ENCODE measurements at regions not wholly inside any gene's neighbourhood (a gene's known extent, or its start where the extent isn't known, plus 50 kb on each side); places are given as distances from the start of the nearest gene placed in this dataset.

DNA sequence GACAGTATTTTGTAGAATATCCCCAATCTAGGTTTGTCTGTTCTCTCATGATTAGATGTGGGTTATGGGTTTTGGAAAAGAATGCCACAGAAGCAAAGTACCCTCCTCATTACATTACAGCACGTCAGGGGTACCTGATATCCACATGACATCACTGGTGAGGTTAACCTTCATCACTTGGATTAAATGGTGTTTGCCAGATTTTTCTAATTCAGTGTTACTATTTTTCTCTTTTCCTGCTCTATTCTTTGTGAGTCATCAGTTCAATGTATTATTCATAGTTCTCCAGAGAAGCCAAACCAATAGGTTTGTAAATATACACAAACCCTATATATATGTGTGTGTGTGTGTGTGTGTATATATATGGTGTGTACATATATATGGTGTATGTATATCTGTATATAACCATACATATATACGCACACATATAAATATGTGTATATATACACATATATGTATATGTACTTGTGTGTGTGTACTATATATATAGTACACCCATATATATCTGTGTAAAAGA is 131.4 kb downstream of the LMNTD1 start:
- Mint-ChIP-seq H3K27me3 (ENCODE audit: insufficient read depth, unreplicated experiment) (no peaks in the 10 kb centered on the region), H3K36me3 (ENCODE audit: insufficient read depth, unreplicated experiment) (no peaks in the 10 kb centered on the region), H3K27ac (ENCODE audit: unreplicated experiment) (no peak overlapping the region), H3K9me3 (ENCODE audit: unreplicated experiment) (no peaks in the 10 kb centered on the region), H3K4me1 (ENCODE audit: low read depth, unreplicated experiment) (no peaks in the 10 kb centered on the region), H3K4me3 (ENCODE audit: unreplicated experiment) (no peak overlapping the region)
- intact Hi-C loops (cut with micrococcal nuclease; ENCODE audit: unreplicated experiment) = no loop called here
- Histone ChIP-seq H3K27me3 (replicated peaks; ENCODE audit: control insufficient read depth, insufficient read depth, low read length) (no peaks in the 10 kb centered on the region), H3K4me3 (ENCODE audit: low read depth, low read length) (no peak overlapping the region), H3K36me3 (ENCODE audit: control insufficient read depth, insufficient read depth, low read length) (no peaks in the 10 kb centered on the region), H3K4me1 (peaks cover 4% of the 10 kb centered on the region; the same call in 1 of the 2 replicates), H3K9me3 (no peaks in the 10 kb centered on the region)
- ChIA-PET POLR2A (no interaction called here), CTCF (no interaction called here)
- no TSS peak for BruUV-seq (replicated peaks)
- TF ChIP-seq, protein P1, sequence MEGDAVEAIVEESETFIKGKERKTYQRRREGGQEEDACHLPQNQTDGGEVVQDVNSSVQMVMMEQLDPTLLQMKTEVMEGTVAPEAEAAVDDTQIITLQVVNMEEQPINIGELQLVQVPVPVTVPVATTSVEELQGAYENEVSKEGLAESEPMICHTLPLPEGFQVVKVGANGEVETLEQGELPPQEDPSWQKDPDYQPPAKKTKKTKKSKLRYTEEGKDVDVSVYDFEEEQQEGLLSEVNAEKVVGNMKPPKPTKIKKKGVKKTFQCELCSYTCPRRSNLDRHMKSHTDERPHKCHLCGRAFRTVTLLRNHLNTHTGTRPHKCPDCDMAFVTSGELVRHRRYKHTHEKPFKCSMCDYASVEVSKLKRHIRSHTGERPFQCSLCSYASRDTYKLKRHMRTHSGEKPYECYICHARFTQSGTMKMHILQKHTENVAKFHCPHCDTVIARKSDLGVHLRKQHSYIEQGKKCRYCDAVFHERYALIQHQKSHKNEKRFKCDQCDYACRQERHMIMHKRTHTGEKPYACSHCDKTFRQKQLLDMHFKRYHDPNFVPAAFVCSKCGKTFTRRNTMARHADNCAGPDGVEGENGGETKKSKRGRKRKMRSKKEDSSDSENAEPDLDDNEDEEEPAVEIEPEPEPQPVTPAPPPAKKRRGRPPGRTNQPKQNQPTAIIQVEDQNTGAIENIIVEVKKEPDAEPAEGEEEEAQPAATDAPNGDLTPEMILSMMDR (IDR thresholded peaks at IDR 0.05; ENCODE audit: insufficient read depth in 1 of 2, low read depth in 1 of 2, low read length in 1 of 2, severe bottlenecking in 1 of 2, unreplicated experiment in 1 of 2) = no peak
- no peak for DNase-seq

DNA sequence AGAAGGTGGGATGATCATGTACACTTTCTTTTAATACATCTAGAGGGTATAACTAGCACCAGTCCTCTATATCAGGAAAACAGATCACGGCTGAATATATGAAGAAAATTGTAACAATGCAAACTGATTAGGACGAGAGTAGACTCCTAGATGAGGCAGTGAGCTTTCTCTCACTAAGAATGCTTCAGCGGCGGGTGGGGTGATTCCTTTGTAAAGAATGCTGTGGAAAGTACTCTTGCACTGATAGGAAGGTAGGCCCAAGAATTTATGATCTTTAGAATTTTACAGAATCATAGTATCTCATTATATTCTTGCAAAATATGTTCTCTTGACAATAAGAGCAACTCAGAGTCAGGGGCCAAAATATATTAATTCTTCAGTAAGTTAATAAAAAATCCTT is 133.0 kb downstream of the LMNTD1 start:
- POLR2A ChIA-PET = no interaction called here
- TF ChIP-seq, protein P1 (IDR thresholded peaks at IDR 0.05; ENCODE audit: insufficient read depth in 1 of 2, low read depth in 1 of 2, low read length in 1 of 2, severe bottlenecking in 1 of 2, unreplicated experiment in 1 of 2) = no peak
- H3K36me3 Mint-ChIP-seq (ENCODE audit: insufficient read depth, unreplicated experiment) = no peaks in the 10 kb centered on the region

DNA sequence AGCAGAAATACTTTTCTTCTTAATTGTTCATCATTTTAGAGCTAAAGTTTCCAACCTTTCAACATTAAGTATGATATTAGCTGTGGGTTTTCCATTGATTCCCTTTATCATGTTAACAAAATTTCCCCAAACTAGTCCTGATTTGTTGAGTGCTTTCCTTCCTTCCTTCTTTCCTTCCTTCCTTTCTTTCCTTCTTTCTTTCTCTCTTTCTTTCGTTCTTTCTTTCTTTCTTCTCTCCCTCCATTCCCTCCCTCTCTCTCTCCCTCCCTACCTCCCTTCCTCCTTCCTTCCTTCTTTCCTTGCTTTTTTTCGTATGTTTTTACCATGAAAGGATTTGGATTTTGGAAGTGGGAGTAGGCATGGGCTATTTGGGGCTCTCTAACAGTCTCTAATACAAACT is 133.5 kb downstream of the LMNTD1 start:
- Mint-ChIP-seq H3K27me3 (ENCODE audit: insufficient read depth, unreplicated experiment) (no peaks in the 10 kb centered on the region), H3K4me1 (ENCODE audit: low read depth, unreplicated experiment) (no peaks in the 10 kb centered on the region), H3K4me3 (ENCODE audit: unreplicated experiment) (no peak overlapping the region), H3K9me3 (ENCODE audit: unreplicated experiment) (no peaks in the 10 kb centered on the region), H3K36me3 (ENCODE audit: insufficient read depth, unreplicated experiment) (no peaks in the 10 kb centered on the region), H3K27ac (ENCODE audit: unreplicated experiment) (no peak overlapping the region)
- BruUV-seq (replicated peaks) = no TSS peak
- DNase-seq = no peak
- H3K4me3 ChIP-seq (ENCODE audit: low read depth, low read length) = no peak overlapping the region
- no peaks in the 10 kb centered on the region for H3K9me3 ChIP-seq
- peaks cover 4% of the 10 kb centered on the region; the same call in 1 of the 2 replicates for H3K4me1 ChIP-seq
- no peaks in the 10 kb centered on the region for H3K36me3 ChIP-seq (ENCODE audit: control insufficient read depth, insufficient read depth, low read length)
- intact Hi-C loops (cut with micrococcal nuclease; ENCODE audit: unreplicated experiment) = no loop called here
- CTCF ChIA-PET = no interaction called here
- TF ChIP-seq, protein P1 (IDR thresholded peaks at IDR 0.05; ENCODE audit: insufficient read depth in 1 of 2, low read depth in 1 of 2, low read length in 1 of 2, severe bottlenecking in 1 of 2, unreplicated experiment in 1 of 2) = no peak
- H3K27me3 ChIP-seq (replicated peaks; ENCODE audit: control insufficient read depth, insufficient read depth, low read length) = no peaks in the 10 kb centered on the region
- POLR2A ChIA-PET = interaction anchor here (0.6 kb wide), 1 partner anchor 28 kb away, joined by 3 read pairs; no protein-coding TSS in a partner anchor

More for the DNA sequence above, 133.0 kb downstream of the LMNTD1 start:
- no peaks in the 10 kb centered on the region for H3K4me1 Mint-ChIP-seq (ENCODE audit: low read depth, unreplicated experiment)
- no peak for DNase-seq
- Histone ChIP-seq H3K4me1 (peaks cover 4% of the 10 kb centered on the region; the same call in 1 of the 2 replicates), H3K9me3 (no peaks in the 10 kb centered on the region), H3K4me3 (ENCODE audit: low read depth, low read length) (no peak overlapping the region), H3K36me3 (ENCODE audit: control insufficient read depth, insufficient read depth, low read length) (no peaks in the 10 kb centered on the region), H3K27me3 (replicated peaks; ENCODE audit: control insufficient read depth, insufficient read depth, low read length) (no peaks in the 10 kb centered on the region)
- CTCF ChIA-PET = no interaction called here
- intact Hi-C loops (cut with micrococcal nuclease; ENCODE audit: unreplicated experiment) = no loop called here
- H3K4me3 Mint-ChIP-seq (ENCODE audit: unreplicated experiment) = no peak overlapping the region
- BruUV-seq (replicated peaks) = no TSS peak
- no peak overlapping the region for H3K27ac Mint-ChIP-seq (ENCODE audit: unreplicated experiment)
- no peaks in the 10 kb centered on the region for H3K27me3 Mint-ChIP-seq (ENCODE audit: insufficient read depth, unreplicated experiment)
- H3K9me3 Mint-ChIP-seq (ENCODE audit: unreplicated experiment) = no peaks in the 10 kb centered on the region
